HG03432 (cell line): ENCODE measurements at regions not wholly inside any gene's neighbourhood (a gene's known extent, or its start where the extent isn't known, plus 50 kb on each side); places are given as distances from the start of the nearest gene placed in this dataset.

Experiments
- ATAC-seq: cut with Tn5 transposase; IDR thresholded peaks from one replicate; pipeline ENCODE4 v1.9.1; 2021; ENCODE audit warnings: mild to moderate bottlenecking, moderate library complexity; ENCODE audit not compliant: unreplicated experiment

DNA sequence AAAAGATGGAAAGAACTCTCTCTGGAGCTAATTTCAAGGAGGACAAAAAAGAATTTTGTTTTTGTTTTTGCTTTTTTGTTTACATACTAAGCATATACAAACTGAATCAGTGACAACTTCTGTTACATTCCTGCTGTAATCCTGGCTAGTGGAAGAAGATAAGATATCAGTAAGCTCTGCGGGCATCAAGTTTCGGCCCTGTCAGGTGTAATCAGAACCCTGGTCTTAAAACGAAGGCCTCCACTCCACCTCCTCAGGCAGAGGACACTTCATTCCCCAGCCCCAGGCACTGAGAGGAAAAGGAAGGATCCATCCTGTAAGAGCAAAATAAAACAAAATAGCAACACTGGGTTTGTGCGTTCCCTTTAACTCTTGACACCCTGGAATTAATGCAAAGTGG, 88.9 kb upstream of the ARHGAP29 start:
- ATAC-seq = no peak

GRCh38 chr1:94325377-94326302, 88.3 kb upstream of the ARHGAP29 start:
- ATAC-seq = no peak

DNA sequence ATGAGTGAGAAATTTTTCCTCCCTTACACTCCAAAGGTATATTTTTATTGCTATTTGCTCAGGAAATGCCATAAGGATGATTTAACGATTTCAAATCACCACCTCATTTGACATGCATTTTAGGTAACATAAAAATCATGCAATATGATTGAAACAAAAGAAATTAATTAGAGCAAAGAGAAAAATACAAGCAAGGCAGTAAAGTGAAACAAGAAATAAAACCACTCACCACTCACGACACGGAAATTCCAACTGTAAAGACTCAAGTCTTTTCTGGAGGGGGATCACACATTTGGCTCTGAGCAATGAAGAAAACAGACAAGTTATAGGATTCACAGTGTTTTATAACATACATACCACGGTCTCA, 86.8 kb upstream of the ARHGAP29 start:
- ATAC-seq = no peak

- ATAC-seq = no peak
Observed at GRCh38 chr1:94323311-94324177, 86.2 kb upstream of the ARHGAP29 start.

DNA sequence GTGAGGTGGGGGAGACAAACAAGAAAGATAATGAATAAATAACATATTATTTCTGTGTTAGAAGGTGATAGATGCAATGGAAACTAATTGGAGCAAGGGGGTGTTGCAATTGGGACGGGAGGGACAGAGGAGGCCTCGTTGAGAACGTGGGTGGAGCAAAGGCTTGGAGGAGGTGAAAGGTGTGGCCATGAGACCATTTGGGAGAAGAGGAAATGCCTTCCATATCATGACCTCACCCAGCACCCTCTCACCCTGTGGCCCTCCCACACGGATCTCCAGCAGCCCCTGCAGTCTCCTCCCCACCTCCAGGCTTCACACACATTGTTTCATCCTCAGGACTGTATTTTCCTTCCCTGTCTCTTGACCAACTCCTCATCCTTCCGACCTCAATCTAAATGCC, 85.3 kb upstream of the ARHGAP29 start:
- no peak for ATAC-seq

DNA sequence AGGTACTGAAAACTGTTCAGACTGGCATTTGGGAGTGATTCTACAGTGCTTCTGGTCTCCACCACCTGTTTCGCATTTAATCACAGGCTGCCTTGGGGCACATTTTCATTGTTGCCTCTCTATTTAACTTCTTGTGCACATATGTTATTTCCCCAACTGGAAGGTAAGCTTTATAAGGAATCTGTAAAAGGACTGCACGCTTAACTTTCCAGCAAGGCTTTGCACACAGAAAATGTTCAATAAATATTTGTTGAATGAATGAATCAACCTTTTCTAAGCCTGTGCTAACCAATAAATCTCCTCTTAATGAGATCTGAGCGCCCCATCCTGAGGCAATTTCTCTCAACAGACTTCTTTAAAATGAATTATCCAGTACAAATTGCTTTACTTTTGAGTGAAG, 84.3 kb upstream of the ARHGAP29 start:
- no peak for ATAC-seq

DNA sequence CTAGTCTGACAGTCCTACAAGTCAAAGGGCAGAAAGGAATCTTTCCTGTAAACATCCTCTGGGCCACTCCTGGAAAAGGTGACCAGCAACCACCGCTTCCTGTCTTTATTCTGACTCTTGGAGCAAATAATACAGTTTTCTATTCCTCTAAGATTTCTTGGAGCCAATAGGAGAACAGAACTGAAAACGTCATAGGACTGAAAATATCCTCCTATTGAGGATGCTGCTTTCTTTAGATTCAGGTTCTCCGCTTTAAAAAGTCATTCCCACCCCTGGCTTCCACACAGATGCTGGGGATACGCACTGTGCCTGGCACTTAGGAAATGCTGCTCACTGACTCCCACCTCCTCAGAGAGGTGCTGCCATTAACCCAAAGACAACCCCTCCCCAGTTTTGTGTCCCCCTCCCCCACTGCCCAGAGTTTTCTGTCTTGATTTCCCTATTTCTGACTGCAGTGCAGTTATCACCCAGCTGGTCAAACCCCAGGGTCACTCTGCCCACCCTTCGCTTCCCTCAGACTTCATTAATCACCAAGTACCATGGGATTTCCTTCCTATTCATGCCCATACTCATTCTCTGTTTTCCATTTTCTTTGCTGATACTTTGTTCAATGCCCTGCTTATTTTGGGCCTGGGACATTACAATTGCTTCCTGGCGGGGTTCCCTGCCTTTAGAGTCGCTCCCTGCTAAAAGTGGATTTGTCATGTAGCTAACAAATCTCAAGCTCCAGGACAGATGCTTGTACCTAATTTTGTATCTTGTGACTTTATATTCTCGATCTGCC, 82.1 kb upstream of the ARHGAP29 start:
- ATAC-seq = no peak

DNA sequence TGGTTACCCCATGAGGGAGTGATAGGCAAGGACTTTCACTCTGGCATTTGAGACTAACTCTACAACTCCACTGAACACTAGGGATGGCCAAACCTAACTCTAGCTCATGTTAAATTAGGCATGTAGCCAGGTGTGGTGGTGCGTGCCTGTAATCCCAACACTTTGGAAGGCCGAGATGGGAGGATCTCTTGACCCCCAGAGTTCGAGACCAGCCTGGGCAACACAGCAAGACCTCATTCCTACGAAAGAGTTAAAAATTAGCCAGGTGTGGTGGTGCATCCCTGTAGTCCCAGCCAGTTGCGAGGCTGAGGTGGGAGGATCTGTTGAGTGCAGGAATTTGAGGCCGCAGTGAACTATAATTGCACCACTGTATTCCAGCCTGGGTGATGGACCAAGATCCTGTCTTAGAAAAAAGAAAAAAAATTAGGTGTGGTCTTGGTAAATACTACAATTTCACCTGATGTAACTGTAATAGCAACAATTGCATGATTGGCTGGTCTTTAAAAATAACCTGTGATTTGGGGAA, 81.2 kb upstream of the ARHGAP29 start:
- ATAC-seq = no peak

DNA sequence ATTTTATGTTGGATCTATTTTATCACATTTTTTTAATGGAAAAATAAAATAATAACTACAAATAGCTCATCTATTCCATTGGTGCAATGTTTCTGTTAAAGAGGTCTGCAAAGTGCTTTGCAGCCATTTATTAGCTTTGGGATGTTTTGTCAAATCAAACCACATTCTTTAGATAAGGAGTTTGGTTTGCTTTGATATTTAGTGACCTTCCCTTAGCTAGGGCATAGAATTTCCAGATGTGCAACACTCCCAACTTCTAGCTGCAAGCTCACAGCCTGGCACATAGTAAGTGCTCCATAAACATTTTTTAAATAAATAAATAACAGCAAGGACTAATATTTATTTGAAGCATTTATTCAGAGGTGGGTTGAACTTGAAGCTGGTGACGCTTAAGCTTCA, 80.4 kb upstream of the ARHGAP29 start:
- ATAC-seq = no peak

GRCh38 chr1:94316836-94317789, 79.7 kb upstream of the ARHGAP29 start:
- no peak for ATAC-seq

DNA sequence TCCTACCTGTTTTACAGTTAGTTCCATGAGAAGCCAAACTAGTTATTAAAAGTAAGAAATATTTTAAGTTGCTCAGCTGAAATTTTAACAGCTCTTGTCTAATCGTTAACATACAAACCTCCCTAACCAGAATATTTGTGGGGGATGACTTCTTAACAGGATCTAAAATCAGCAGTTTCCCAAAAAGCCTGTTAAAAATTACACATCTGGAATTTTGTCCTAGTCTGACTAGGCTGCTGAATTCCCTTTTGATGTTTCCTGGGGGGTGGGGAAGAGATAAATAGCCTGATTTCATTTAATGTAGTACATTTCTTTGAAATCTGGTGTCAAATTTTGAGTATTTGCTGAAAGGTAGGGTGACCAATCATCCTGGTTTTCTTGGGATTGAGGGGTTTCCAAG, 78.8 kb upstream of the ARHGAP29 start:
- no peak for ATAC-seq

GRCh38 chr1:94315552-94316116, 78.2 kb upstream of the ARHGAP29 start:
- ATAC-seq = no peak

- ATAC-seq = no peak
Observed at GRCh38 chr1:94314222-94314858, 77.0 kb upstream of the ARHGAP29 start.

DNA sequence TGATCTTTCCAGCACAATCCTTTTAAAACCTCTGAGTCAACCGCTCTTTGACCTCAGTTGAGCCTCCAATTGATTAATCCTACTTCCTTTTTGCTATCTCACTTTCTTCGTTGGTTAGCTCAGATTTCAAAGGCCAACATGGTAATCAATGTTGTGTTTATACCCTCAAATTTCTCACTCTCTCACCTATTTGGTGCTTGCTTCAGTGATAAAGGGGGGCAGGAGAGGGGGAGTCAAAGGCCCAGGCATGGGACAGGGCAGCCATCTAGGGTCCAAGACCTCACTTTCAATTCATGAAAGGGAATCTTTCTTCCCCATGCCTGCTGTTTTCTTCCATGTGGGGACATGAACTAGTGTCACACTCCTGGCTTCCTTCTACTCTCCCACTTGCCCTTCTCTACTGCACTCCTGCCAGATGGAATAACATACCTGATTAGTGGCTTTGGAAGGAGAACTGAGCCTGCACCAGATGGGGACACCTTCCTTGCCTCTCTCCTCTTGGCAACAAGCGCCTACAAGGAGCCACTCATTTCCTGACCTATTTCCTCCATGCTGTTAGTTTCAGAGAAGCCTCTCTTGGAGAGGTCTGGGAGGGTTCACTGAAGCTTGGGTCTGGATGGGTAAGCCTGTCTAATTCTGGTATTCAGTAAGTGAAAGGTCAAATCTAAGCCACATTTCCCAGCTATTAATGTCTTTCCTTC, 73.3 kb upstream of the ARHGAP29 start:
- no peak for ATAC-seq

- ATAC-seq = no peak
Observed at GRCh38 chr1:94309829-94310569, 72.6 kb upstream of the ARHGAP29 start.

- ATAC-seq = no peak
Observed at GRCh38 chr1:94309216-94309615, 71.8 kb upstream of the ARHGAP29 start.

- no peak for ATAC-seq
Observed at GRCh38 chr1:94306521-94306920, 69.1 kb upstream of the ARHGAP29 start.

GRCh38 chr1:94305704-94306103, 68.3 kb upstream of the ARHGAP29 start:
- ATAC-seq = no peak
